ENCODE measurements at regions not wholly inside any gene's neighbourhood (a gene's known extent, or its start where the extent isn't known, plus 50 kb on each side); places are given as distances from the start of the nearest gene placed in this dataset.

GRCh38 chr6:66986940-66987339 lies 1279.9 kb upstream of the EYS start:
- DNase-seq, result no peak

GRCh38 chr6:66985816-66986215 lies 1278.8 kb upstream of the EYS start:
- DNase-seq, result peak; percentile 32

DNA sequence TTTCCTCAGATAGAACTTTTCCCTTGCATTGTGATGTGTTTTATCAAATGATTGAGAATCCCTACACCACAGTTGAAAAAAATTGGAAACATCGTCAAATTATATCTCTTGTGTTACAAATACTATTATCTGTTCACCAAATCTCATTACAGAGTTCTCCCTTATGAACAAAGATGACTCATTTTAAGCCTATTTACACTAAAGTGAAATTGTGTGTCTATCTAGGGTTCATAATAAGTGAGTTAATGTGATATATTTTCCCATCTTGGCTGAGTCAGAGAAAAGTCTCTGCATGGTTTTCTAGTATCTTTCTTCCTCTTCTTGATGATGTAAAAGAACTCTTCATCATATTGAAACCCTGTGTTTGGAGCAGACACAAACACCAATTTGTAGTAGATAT lies 1263.3 kb upstream of the EYS start:
- no peak for DNase-seq

- no peak for DNase-seq
Observed at GRCh38 chr6:66965227-66965626, 1258.2 kb upstream of the EYS start.

- no peak for DNase-seq
Observed at GRCh38 chr6:66964216-66964615, 1257.2 kb upstream of the EYS start.

DNA sequence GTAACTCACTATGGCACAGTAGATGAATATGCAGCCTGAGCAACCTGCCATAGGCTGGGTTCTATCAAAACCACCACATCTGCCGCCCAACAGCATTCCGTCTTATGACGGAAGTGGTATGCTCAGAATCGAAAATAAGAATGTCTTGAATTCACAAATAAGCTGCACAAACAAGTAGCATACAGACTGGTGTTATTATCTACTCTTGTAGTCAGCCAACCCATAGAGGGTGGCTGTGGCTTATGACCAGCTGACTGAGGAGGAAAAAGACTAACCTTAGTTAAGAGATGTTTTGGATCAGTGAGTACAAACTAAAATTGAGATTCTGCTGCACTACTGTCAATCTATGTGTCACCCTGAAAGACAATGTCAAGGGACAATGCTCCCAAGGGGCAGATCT lies 1255.1 kb upstream of the EYS start:
- DNase-seq, result no peak

DNA sequence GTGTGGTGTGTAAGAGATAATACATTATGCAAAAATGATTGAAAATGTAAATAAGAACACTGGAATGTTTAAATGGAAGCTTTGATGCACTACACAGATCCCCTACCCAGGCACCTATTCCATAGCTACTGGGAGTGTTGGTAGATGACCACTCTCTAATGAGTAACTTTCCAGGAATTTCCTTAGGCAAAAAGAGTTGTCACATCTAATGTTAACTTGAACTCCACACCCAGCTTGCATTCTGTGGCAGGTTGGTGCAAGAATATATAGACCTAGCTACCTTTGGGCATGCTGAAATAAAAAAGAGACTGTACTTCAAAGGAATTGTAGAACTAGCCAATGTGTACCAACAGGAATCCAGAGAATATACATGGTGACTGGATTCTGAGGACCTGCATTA lies 1254.2 kb upstream of the EYS start:
- no peak for DNase-seq

- no peak for DNase-seq
Observed at GRCh38 chr6:66949191-66949661, 1242.2 kb upstream of the EYS start.

DNA sequence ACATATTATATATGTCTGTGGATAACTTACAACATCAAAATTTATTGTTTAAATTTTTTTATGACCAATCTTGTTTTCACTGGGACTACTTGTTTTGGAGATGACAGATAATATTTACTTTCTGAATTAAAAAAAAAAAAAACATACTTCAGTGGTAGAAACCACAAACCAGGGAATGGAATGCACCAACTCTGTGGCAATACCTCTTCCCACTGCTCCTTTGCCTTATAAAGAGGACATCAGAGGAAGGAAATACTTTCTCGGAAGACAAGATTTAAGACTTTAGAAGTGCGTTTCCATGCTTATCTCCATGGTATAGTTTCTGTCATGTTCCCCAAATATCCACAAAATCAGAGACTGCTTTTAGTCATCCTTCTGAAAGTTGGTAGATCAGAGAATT lies 1241.1 kb upstream of the EYS start:
- no peak for DNase-seq

GRCh38 chr6:66940003-66940402 lies 1233.0 kb upstream of the EYS start:
- no peak for DNase-seq

GRCh38 chr6:66937180-66937579 lies 1230.2 kb upstream of the EYS start:
- no peak for DNase-seq

GRCh38 chr6:66935612-66936011 lies 1228.6 kb upstream of the EYS start:
- no peak for DNase-seq

DNA sequence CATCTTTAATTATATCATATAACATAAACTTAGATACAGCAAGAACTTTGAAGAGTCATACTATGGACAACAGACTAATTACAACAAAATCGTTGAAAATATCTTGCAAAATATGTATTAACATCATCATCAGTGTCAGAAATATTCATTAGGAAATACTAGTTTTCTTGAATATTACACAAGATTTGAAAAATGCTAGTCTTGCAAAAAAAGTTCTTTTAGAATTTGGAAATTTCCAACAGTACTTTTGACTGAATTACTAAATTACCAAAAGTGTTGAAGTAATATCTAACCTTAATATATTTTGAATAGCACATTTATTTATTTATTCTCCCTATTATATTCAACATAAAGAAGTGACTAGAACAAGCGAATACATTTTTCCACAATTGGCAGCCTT lies 1224.8 kb upstream of the EYS start:
- DNase-seq, result no peak

DNA sequence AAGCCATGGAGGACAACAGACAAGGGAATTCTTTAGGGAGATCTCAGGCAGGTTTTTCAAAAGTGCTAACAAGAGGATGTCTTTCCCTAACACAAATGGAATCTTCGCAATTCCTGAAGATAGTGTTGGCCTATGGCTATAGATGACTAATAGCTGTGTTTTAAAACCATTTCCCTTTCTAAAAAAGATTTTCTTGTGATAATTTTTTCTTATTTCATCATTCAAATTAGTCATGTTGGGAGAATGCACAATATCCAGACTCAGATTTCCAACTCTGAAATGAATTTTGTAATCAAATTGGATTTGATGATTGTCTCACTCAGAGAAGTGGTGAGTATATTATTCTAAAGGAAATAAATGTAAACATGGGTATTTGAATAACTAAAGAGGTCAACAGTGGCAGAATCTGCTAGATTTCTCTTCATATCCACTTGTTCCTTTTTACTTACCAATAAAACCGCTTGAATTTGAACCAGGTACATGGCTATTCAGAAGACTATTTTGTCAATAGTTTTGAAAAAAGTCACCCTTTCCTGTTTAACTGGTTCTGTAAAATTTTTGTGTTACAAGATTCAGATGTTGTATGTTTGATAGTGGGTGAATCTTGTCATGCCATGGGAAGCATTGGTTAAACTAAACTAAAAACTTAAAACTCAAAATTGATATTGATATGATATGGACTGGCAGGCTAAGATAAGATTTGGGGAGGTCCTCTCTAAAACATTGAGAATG lies 1223.7 kb upstream of the EYS start:
- no peak for DNase-seq

GRCh38 chr6:66926060-66926459 lies 1219.0 kb upstream of the EYS start:
- DNase-seq, result peak; percentile 32

GRCh38 chr6:66913657-66914056 lies 1206.6 kb upstream of the EYS start:
- DNase-seq, result no peak

- DNase-seq, result no peak
Observed at GRCh38 chr6:66902457-66902856, 1195.4 kb upstream of the EYS start.

GRCh38 chr6:66900133-66901083 lies 1193.4 kb upstream of the EYS start:
- no peak for DNase-seq

DNA sequence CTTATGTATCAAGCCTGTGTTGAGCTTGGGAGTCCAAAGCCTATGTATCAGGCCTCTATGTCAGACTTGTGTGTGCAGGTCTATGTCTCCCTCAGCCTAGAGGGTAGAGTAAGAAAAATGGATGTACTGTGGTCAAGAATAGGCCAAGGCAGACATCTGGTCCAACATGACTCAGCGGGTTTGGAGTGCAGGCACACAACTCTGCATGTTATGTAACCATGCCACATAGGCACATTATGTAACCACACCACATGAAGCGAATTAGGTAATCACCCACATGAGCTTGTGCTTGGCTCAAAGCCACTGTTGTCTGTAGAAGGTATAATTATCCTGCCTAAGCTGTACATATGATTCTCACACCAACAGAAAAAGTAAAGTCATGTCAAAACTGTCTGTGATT lies 1190.5 kb upstream of the EYS start:
- DNase-seq, result peak; percentile 20

GRCh38 chr6:66896415-66896814 lies 1189.4 kb upstream of the EYS start:
- DNase-seq, result no peak

DNA sequence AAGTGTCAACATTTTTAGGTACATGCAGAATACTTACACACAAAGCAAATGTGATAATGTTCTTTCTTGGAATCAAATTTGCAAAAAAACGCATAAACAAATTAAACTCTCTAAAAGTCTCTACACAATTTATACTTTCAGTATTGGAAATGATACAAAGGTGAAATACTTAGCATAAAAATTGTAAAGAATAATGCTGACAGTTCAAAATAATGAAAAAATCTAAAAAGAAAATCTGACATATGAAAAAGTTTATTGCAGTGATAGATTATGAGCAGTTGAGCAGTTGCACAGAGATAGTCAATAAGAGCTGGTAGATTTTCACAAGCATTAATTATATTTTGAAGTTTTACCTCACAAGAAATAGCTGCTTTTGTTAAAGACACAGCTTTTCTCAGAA lies 1176.4 kb upstream of the EYS start:
- DNase-seq, result no peak

DNA sequence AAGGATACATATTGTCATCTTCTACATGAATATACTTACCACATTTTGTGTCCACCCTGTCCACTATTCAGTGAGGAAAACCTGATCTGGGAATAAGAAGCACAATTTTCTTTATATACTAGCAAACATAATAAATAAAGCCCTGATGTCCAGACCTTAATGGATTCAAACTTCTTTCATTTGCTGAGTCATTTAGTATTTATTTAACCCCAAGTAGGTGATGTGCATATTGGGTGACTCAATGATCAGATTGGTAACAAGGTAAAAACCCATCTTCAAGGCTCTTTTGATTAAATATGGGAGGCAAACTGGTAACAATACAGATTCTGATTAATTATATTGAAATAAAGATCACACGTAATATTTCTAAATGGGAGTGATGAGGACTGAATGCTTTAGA lies 1159.8 kb upstream of the EYS start:
- DNase-seq, result no peak

DNA sequence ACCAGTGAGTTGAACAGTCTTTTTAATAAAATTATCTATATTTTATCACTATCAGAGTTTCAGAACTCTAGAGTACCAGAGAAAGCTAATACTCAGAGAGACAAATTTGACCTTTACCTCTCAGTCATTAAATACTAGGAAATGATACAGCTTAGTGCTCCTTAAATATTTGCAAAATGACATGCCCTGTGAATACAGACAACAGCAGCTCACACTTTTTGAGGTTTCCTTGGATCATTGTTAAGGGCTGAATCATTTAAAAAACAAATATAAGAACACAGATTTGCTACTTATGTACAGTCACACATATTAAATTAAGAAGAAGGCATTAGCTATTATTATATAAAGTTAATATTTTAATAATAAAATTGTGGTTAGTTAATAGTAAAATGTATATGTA lies 1158.7 kb upstream of the EYS start:
- no peak for DNase-seq

DNA sequence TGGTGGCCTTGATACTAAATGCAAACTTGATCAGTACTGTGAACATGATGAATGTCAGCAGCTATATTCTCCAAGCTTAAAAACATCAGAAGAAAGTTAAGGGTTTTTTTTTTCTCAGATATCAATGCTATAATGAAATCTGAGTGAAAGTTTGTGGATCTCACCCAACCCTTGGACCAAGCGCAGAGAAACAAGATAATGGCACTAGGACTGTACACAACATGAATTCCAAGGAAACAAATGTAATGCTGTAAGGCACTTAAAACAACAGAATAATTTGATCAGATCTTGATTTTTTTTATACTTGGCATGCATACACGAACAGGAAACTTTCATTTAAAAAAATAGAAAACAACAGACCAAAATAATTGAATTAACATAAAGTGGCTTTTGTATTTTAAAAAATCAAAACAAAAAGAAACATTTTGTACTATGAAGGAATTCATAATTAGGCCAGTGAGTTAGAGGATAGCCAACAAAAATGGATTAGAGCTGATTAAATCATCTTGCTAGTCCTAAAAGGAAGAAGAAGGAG lies 1154.0 kb upstream of the EYS start:
- DNase-seq, result no peak
